ENCODE measurements at regions not wholly inside any gene's neighbourhood (a gene's known extent, or its start where the extent isn't known, plus 50 kb on each side); places are given as distances from the start of the nearest gene placed in this dataset.

- Mint-ChIP-seq H3K4me3 (no peak overlapping the region), H3K27me3 (no peaks in the 10 kb centered on the region), H3K4me1 (no peaks in the 10 kb centered on the region), H3K36me3 (no peaks in the 10 kb centered on the region), H3K9me3 (no peaks in the 10 kb centered on the region), H3K27ac (no peak overlapping the region)
- ATAC-seq: no peak
Measured at GRCh38 chr1:104780470-104781078, 1030.9 kb downstream of the AMY1C start.

GRCh38 chr1:104785575-104786187, 1036.0 kb downstream of the AMY1C start:
- Mint-ChIP-seq H3K36me3 (no peaks in the 10 kb centered on the region), H3K4me3 (no peak overlapping the region), H3K27me3 (no peaks in the 10 kb centered on the region), H3K9me3 (no peaks in the 10 kb centered on the region), H3K4me1 (no peaks in the 10 kb centered on the region), H3K27ac (no peak overlapping the region)
- ATAC-seq: no peak

- H3K27me3 Mint-ChIP-seq: no peaks in the 10 kb centered on the region
- no peaks in the 10 kb centered on the region for H3K36me3 Mint-ChIP-seq
- peak; percentile 34 for ATAC-seq
- no peaks in the 10 kb centered on the region for H3K9me3 Mint-ChIP-seq
- no peak overlapping the region for H3K4me3 Mint-ChIP-seq
- H3K27ac Mint-ChIP-seq: no peak overlapping the region
- H3K4me1 Mint-ChIP-seq: no peaks in the 10 kb centered on the region
Measured at GRCh38 chr1:104787866-104788510, 1038.3 kb downstream of the AMY1C start.

GRCh38 chr1:104791030-104791429, 1041.3 kb downstream of the AMY1C start:
- Mint-ChIP-seq H3K36me3 (no peaks in the 10 kb centered on the region), H3K9me3 (no peaks in the 10 kb centered on the region), H3K27ac (no peak overlapping the region), H3K4me3 (no peak overlapping the region), H3K27me3 (no peaks in the 10 kb centered on the region), H3K4me1 (no peaks in the 10 kb centered on the region)
- ATAC-seq: no peak

- ATAC-seq: no peak
- Mint-ChIP-seq H3K9me3 (no peaks in the 10 kb centered on the region), H3K27me3 (no peaks in the 10 kb centered on the region), H3K4me3 (no peak overlapping the region), H3K36me3 (no peaks in the 10 kb centered on the region), H3K27ac (no peak overlapping the region), H3K4me1 (no peaks in the 10 kb centered on the region)
Measured at GRCh38 chr1:104794035-104794434, 1044.3 kb downstream of the AMY1C start.

GRCh38 chr1:104795931-104796330, 1046.2 kb downstream of the AMY1C start:
- Mint-ChIP-seq H3K9me3 (no peaks in the 10 kb centered on the region), H3K4me1 (no peaks in the 10 kb centered on the region)

GRCh38 chr1:104797982-104798381, 1048.3 kb downstream of the AMY1C start:
- ATAC-seq: no peak
- Mint-ChIP-seq H3K36me3 (no peaks in the 10 kb centered on the region), H3K27me3 (no peaks in the 10 kb centered on the region), H3K9me3 (no peaks in the 10 kb centered on the region), H3K4me1 (no peaks in the 10 kb centered on the region), H3K4me3 (no peak overlapping the region), H3K27ac (no peak overlapping the region)

More at GRCh38 chr1:104795931-104796330, 1046.2 kb downstream of the AMY1C start:
- Mint-ChIP-seq H3K4me3 (no peak overlapping the region), H3K36me3 (no peaks in the 10 kb centered on the region), H3K27ac (no peak overlapping the region), H3K27me3 (no peaks in the 10 kb centered on the region)
- ATAC-seq: no peak

GRCh38 chr1:104801344-104801743, 1051.6 kb downstream of the AMY1C start:
- Mint-ChIP-seq H3K9me3 (no peaks in the 10 kb centered on the region), H3K36me3 (no peaks in the 10 kb centered on the region), H3K4me1 (no peaks in the 10 kb centered on the region), H3K27ac (no peak overlapping the region), H3K4me3 (no peak overlapping the region), H3K27me3 (no peaks in the 10 kb centered on the region)
- ATAC-seq: no peak

- no peak overlapping the region for H3K27ac Mint-ChIP-seq
- H3K27me3 Mint-ChIP-seq: no peaks in the 10 kb centered on the region
- no peaks in the 10 kb centered on the region for H3K36me3 Mint-ChIP-seq
- H3K4me3 Mint-ChIP-seq: no peak overlapping the region
- no peaks in the 10 kb centered on the region for H3K4me1 Mint-ChIP-seq
- ATAC-seq: no peak
- H3K9me3 Mint-ChIP-seq: no peaks in the 10 kb centered on the region
Measured at GRCh38 chr1:104804147-104804546, 1054.4 kb downstream of the AMY1C start.

GRCh38 chr1:104807590-104807989, 1057.9 kb downstream of the AMY1C start:
- ATAC-seq: no peak
- Mint-ChIP-seq H3K27me3 (no peaks in the 10 kb centered on the region), H3K9me3 (no peaks in the 10 kb centered on the region), H3K4me1 (no peaks in the 10 kb centered on the region), H3K36me3 (no peaks in the 10 kb centered on the region), H3K4me3 (no peak overlapping the region), H3K27ac (no peak overlapping the region)

- no peaks in the 10 kb centered on the region for H3K4me1 Mint-ChIP-seq
- H3K27me3 Mint-ChIP-seq: peaks cover 3% of the 10 kb centered on the region
- H3K27ac Mint-ChIP-seq: no peak overlapping the region
- no peaks in the 10 kb centered on the region for H3K9me3 Mint-ChIP-seq
- ATAC-seq: no peak
- no peaks in the 10 kb centered on the region for H3K36me3 Mint-ChIP-seq
- no peak overlapping the region for H3K4me3 Mint-ChIP-seq
Measured at GRCh38 chr1:104825401-104825800, 1075.7 kb downstream of the AMY1C start.

GRCh38 chr1:104830534-104830933, 1080.8 kb downstream of the AMY1C start:
- no peaks in the 10 kb centered on the region for H3K4me1 Mint-ChIP-seq
- peaks cover 8% of the 10 kb centered on the region for H3K9me3 Mint-ChIP-seq
- H3K36me3 Mint-ChIP-seq: no peaks in the 10 kb centered on the region
- H3K27me3 Mint-ChIP-seq: peaks cover 7% of the 10 kb centered on the region
- no peak for ATAC-seq
- H3K4me3 Mint-ChIP-seq: no peak overlapping the region
- no peak overlapping the region for H3K27ac Mint-ChIP-seq

GRCh38 chr1:104852151-104852550, 1102.5 kb downstream of the AMY1C start:
- no peak overlapping the region for H3K4me3 Mint-ChIP-seq
- H3K9me3 Mint-ChIP-seq: no peaks in the 10 kb centered on the region
- ATAC-seq: no peak
- no peaks in the 10 kb centered on the region for H3K27me3 Mint-ChIP-seq
- no peaks in the 10 kb centered on the region for H3K4me1 Mint-ChIP-seq
- no peak overlapping the region for H3K27ac Mint-ChIP-seq
- no peaks in the 10 kb centered on the region for H3K36me3 Mint-ChIP-seq

GRCh38 chr1:104853276-104853675, 1103.6 kb downstream of the AMY1C start:
- ATAC-seq: no peak
- Mint-ChIP-seq H3K27me3 (no peaks in the 10 kb centered on the region), H3K4me3 (no peak overlapping the region), H3K4me1 (no peaks in the 10 kb centered on the region), H3K27ac (no peak overlapping the region), H3K9me3 (no peaks in the 10 kb centered on the region), H3K36me3 (no peaks in the 10 kb centered on the region)

GRCh38 chr1:104854529-104854928, 1104.8 kb downstream of the AMY1C start:
- no peaks in the 10 kb centered on the region for H3K4me1 Mint-ChIP-seq
- no peaks in the 10 kb centered on the region for H3K27me3 Mint-ChIP-seq
- no peak for ATAC-seq
- no peaks in the 10 kb centered on the region for H3K36me3 Mint-ChIP-seq
- no peak overlapping the region for H3K27ac Mint-ChIP-seq
- H3K4me3 Mint-ChIP-seq: no peak overlapping the region
- H3K9me3 Mint-ChIP-seq: no peaks in the 10 kb centered on the region

GRCh38 chr1:104855550-104855949, 1105.9 kb downstream of the AMY1C start:
- ATAC-seq: no peak
- Mint-ChIP-seq H3K27me3 (no peaks in the 10 kb centered on the region), H3K36me3 (no peaks in the 10 kb centered on the region), H3K9me3 (no peaks in the 10 kb centered on the region), H3K27ac (no peak overlapping the region), H3K4me3 (no peak overlapping the region), H3K4me1 (no peaks in the 10 kb centered on the region)

All from stimulated activated memory B cell treated with anti-CD40 and anti-IgM and Interleukin-4, amounts not matched to agents 10 μg/mL and 1 μg/mL and 100 μg/mL, for 72 hours (primary cell).